Upper lobe of right lung (tissue), 1 donor: ENCODE measurements at regions not wholly inside any gene's neighbourhood (a gene's known extent, or its start where the extent isn't known, plus 50 kb on each side); places are given as distances from the start of the nearest gene placed in this dataset.

Experiments used
- ATAC-seq: fragments of 200-7000 bp; cut with Tn5 transposase; one replicate; pipeline ENCODE4 v1.9.1; 2020; ENCODE audit warnings: mild to moderate bottlenecking, moderate library complexity
- DNase-seq: peaks from one replicate; pipeline ENCODE4 v3.0.0-alpha.2; 2020
- H3K27ac ChIP-seq: fragments of 200-600 bp; one replicate; pipeline ENCODE4 v1.8.0; 2022
- H3K27me3 ChIP-seq: fragments of 200-600 bp; one replicate; pipeline ENCODE4 v1.8.0; 2022; ENCODE audit warnings: mild to moderate bottlenecking
- H3K36me3 ChIP-seq: fragments of 200-600 bp; one replicate; pipeline ENCODE4 v1.8.0; 2022
- H3K4me1 ChIP-seq: fragments of 200-600 bp; one replicate; pipeline ENCODE4 v1.8.0; 2022
- H3K4me3 ChIP-seq: fragments of 200-600 bp; one replicate; pipeline ENCODE4 v1.8.0; 2022; ENCODE audit warnings: mild to moderate bottlenecking
- H3K9me3 ChIP-seq: fragments of 200-600 bp; one replicate; pipeline ENCODE4 v1.8.0; 2022
- intact Hi-C: fragments of 100-400 bp; cut with DNase I; formaldehyde crosslinking; loops from one replicate; pipeline ENCODE4 v1.11.0; 2022
- TF ChIP-seq, protein P1 (sequence below): fragments of 200-600 bp; IDR thresholded peaks from one replicate; pipeline ENCODE4 v1.8.0; 2022; ENCODE audit warnings: antibody characterized with exemption
- donor health status: DM: no; HTN: yes; CAD: no; lungs with severe emphysema.

- Histone ChIP-seq H3K27ac (no peak overlapping the region), H3K27me3 (no peaks in the 10 kb centered on the region), H3K36me3 (no peaks in the 10 kb centered on the region), H3K4me1 (no peaks in the 10 kb centered on the region), H3K4me3 (no peak overlapping the region), H3K9me3 (no peaks in the 10 kb centered on the region)
- intact Hi-C loops: no loop called here
- ATAC-seq: no peak
- no peak for DNase-seq
- TF ChIP-seq, protein P1, sequence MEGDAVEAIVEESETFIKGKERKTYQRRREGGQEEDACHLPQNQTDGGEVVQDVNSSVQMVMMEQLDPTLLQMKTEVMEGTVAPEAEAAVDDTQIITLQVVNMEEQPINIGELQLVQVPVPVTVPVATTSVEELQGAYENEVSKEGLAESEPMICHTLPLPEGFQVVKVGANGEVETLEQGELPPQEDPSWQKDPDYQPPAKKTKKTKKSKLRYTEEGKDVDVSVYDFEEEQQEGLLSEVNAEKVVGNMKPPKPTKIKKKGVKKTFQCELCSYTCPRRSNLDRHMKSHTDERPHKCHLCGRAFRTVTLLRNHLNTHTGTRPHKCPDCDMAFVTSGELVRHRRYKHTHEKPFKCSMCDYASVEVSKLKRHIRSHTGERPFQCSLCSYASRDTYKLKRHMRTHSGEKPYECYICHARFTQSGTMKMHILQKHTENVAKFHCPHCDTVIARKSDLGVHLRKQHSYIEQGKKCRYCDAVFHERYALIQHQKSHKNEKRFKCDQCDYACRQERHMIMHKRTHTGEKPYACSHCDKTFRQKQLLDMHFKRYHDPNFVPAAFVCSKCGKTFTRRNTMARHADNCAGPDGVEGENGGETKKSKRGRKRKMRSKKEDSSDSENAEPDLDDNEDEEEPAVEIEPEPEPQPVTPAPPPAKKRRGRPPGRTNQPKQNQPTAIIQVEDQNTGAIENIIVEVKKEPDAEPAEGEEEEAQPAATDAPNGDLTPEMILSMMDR: no peak
Measured at GRCh38 chr15:85314633-85315032, 65.8 kb upstream of the AKAP13 start.

- ATAC-seq: no peak
- H3K4me1 ChIP-seq: no peaks in the 10 kb centered on the region
- H3K27me3 ChIP-seq: no peaks in the 10 kb centered on the region
- intact Hi-C loops: no loop called here
- no peak overlapping the region for H3K4me3 ChIP-seq
- no peak overlapping the region for H3K27ac ChIP-seq
- no peaks in the 10 kb centered on the region for H3K9me3 ChIP-seq
- DNase-seq: no peak
- TF ChIP-seq, protein P1: no peak
- no peaks in the 10 kb centered on the region for H3K36me3 ChIP-seq
Measured at GRCh38 chr15:85316244-85316934, 64.0 kb upstream of the AKAP13 start.

GRCh38 chr15:85318048-85318731 lies 62.2 kb upstream of the AKAP13 start:
- Histone ChIP-seq H3K27me3 (no peaks in the 10 kb centered on the region), H3K27ac (no peak overlapping the region), H3K4me1 (no peaks in the 10 kb centered on the region), H3K36me3 (no peaks in the 10 kb centered on the region), H3K4me3 (no peak overlapping the region), H3K9me3 (no peaks in the 10 kb centered on the region)
- ATAC-seq (peak; percentile 77), DNase-seq (no peak)
- TF ChIP-seq, protein P1: no peak
- intact Hi-C loops: no loop called here

GRCh38 chr15:85318732-85319076 lies 61.7 kb upstream of the AKAP13 start:
- no peaks in the 10 kb centered on the region for H3K4me1 ChIP-seq
- ATAC-seq (no peak), DNase-seq (no peak)
- no peaks in the 10 kb centered on the region for H3K36me3 ChIP-seq
- no peak overlapping the region for H3K27ac ChIP-seq
- no peaks in the 10 kb centered on the region for H3K9me3 ChIP-seq
- H3K27me3 ChIP-seq: no peaks in the 10 kb centered on the region
- TF ChIP-seq, protein P1: no peak
- intact Hi-C loops: no loop called here
- H3K4me3 ChIP-seq: no peak overlapping the region

DNA sequence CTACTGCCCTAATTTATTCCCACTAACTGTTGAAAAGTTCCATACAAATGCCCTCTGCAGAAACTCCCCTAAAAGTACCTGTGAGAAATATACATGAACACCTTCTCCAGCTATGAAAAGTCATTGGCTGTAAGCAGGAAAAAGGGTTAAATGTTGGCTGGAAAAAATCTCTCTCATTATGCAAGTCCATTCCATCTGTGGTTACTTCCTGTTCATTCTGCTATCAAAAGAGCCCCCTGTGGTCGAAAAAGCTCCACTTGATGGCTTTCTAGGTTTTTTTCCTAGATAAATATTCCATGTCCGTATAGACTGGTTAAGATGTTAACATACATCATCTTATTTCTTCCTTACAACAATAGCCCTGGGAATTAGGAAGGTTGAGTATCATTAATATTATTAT lies 56.2 kb upstream of the AKAP13 start:
- Histone ChIP-seq H3K27ac (no peak overlapping the region), H3K9me3 (no peaks in the 10 kb centered on the region), H3K27me3 (no peaks in the 10 kb centered on the region), H3K4me1 (peaks cover 2% of the 10 kb centered on the region), H3K36me3 (no peaks in the 10 kb centered on the region), H3K4me3 (no peak overlapping the region)
- intact Hi-C loops: no loop called here
- TF ChIP-seq, protein P1: no peak
- ATAC-seq (no peak), DNase-seq (no peak)
